ENCODE measurements at regions not wholly inside any gene's neighbourhood (a gene's known extent, or its start where the extent isn't known, plus 50 kb on each side); places are given as distances from the start of the nearest gene placed in this dataset.

GRCh38 chr16:5838071-5838470, 740.5 kb upstream of the EEF2KMT start:
- Histone ChIP-seq H3K9me1 (replicated peaks; ENCODE audit: control insufficient read depth, extremely low read depth, insufficient read depth, low read length) (no peaks in the 10 kb centered on the region), H2AFZ (ENCODE audit: low read depth, low read length) (no peak overlapping the region), H3K27ac (ENCODE audit: insufficient read depth, low read depth, low read length) (no peak overlapping the region), H3K27me3 (ENCODE audit: control insufficient read depth in 2 of 2, insufficient read depth in 2 of 2, low read length in 2 of 2) (no peaks in the 10 kb centered on the region), H3K36me3 (ENCODE audit: control insufficient read depth in 2 of 2, extremely low read depth in 1 of 2, insufficient read depth in 2 of 2, low read length in 2 of 2) (no peaks in the 10 kb centered on the region), H3K79me2 (ENCODE audit: control insufficient read depth, insufficient read depth, low read length) (no peaks in the 10 kb centered on the region), H3K4me3 (replicated peaks in 1 of 3; ENCODE audit: insufficient read depth in 1 of 3, low read depth in 1 of 3, low read length in 3 of 3) (no peak overlapping the region), H3K9me3 (replicated peaks; ENCODE audit: control insufficient read depth, insufficient read depth, low read length) (peaks cover 5% of the 10 kb centered on the region), H3K4me1 (ENCODE audit: control insufficient read depth, extremely low read depth, insufficient read depth, low read length) (no peaks in the 10 kb centered on the region), H4K20me1 (replicated peaks; ENCODE audit: control insufficient read depth, extremely low read depth, insufficient read depth, low read length) (no peaks in the 10 kb centered on the region), H3K9ac (replicated peaks; ENCODE audit: extremely low read depth, insufficient read depth, low read length) (no peak overlapping the region), H3K4me2 (ENCODE audit: insufficient read depth, low read length) (no peak overlapping the region)
- dilution Hi-C loops (cut with MboI; ENCODE audit: extremely low pct_ligation_motif_present, low sequenced_read_pairs) (no loop called here), intact Hi-C loops (cut with micrococcal nuclease) (no loop called here)
- TF ChIP-seq POLR2A (IDR thresholded peaks at IDR 0.05; ENCODE audit: low read depth, low read length) (no peak), CTCF (IDR thresholded peaks at IDR 0.05; ENCODE audit: extremely low read depth in 1 of 2, insufficient read depth in 1 of 2, low read depth in 1 of 2, low read length in 2 of 2) (no peak), EZH2 (IDR thresholded peaks at IDR 0.05; ENCODE audit: borderline replicate concordance, low read depth, low read length, severe bottlenecking) (no peak), MYC (IDR thresholded peaks at IDR 0.05; ENCODE audit: low read depth, low read length) (no peak), GATA2 (IDR thresholded peaks at IDR 0.05; ENCODE audit: insufficient read depth, insufficient read length, low read depth, low read length) (no peak), JUN (IDR thresholded peaks at IDR 0.05; ENCODE audit: borderline replicate concordance, insufficient read depth, insufficient read length, low read depth) (no peak), MAX (IDR thresholded peaks at IDR 0.05; ENCODE audit: insufficient read depth, insufficient read length) (no peak), POLR2AphosphoS5 (IDR thresholded peaks at IDR 0.05; ENCODE audit: insufficient read depth, low read depth, low read length) (no peak), FOS (IDR thresholded peaks at IDR 0.05; ENCODE audit: borderline replicate concordance, insufficient read depth, low read length) (no peak)
- DNase-seq (ENCODE audit: low read depth, low spot score) (no peak), FAIRE-seq (no peak)
- CTCF ChIA-PET = no interaction called here
- BruUV-seq (replicated peaks) = no TSS peak
- POLR2A ChIA-PET = no interaction called here
